ENCODE measurements at regions not wholly inside any gene's neighbourhood (a gene's known extent, or its start where the extent isn't known, plus 50 kb on each side); places are given as distances from the start of the nearest gene placed in this dataset.

DNA sequence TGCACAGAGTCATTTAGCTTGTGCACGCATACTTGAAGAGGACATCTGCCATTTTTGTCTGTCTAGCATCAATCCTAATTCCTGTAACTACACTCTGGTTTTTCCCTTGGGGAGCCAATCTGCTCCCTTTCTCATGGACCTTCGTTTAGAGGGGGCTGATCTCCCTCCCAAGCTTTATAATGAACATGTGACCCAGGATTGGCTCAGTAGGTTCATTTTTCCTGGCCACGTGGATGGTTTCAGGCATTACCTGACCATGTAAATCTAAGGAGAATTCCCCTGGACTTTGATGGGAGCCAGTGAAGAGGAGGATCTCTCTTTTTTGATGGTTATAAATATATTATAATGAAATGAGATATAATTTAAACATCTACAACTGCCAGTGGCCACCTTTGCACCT, 56.8 kb upstream of the HS3ST2 start:
- TF ChIP-seq, protein P1, sequence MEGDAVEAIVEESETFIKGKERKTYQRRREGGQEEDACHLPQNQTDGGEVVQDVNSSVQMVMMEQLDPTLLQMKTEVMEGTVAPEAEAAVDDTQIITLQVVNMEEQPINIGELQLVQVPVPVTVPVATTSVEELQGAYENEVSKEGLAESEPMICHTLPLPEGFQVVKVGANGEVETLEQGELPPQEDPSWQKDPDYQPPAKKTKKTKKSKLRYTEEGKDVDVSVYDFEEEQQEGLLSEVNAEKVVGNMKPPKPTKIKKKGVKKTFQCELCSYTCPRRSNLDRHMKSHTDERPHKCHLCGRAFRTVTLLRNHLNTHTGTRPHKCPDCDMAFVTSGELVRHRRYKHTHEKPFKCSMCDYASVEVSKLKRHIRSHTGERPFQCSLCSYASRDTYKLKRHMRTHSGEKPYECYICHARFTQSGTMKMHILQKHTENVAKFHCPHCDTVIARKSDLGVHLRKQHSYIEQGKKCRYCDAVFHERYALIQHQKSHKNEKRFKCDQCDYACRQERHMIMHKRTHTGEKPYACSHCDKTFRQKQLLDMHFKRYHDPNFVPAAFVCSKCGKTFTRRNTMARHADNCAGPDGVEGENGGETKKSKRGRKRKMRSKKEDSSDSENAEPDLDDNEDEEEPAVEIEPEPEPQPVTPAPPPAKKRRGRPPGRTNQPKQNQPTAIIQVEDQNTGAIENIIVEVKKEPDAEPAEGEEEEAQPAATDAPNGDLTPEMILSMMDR (IDR thresholded peaks at IDR 0.05), result no peak
- no peak for TF ChIP-seq POLR2A (IDR thresholded peaks at IDR 0.05)
